ENCODE measurements at regions not wholly inside any gene's neighbourhood (a gene's known extent, or its start where the extent isn't known, plus 50 kb on each side); places are given as distances from the start of the nearest gene placed in this dataset.
A peak's percentile ranks its signal among the peaks of the same experiment; 100 is the strongest.
"Not testable (repeated sequence)": the region's sequence is repeated elsewhere in the genome, so short reads cannot be mapped to it uniquely, and the experiment has no call there.

GRCh38 chr2:78754930-78755329, 270.6 kb upstream of the REG3G start:
- no peak for DNase-seq

GRCh38 chr2:78757191-78757590, 268.3 kb upstream of the REG3G start:
- no peak for DNase-seq

DNA sequence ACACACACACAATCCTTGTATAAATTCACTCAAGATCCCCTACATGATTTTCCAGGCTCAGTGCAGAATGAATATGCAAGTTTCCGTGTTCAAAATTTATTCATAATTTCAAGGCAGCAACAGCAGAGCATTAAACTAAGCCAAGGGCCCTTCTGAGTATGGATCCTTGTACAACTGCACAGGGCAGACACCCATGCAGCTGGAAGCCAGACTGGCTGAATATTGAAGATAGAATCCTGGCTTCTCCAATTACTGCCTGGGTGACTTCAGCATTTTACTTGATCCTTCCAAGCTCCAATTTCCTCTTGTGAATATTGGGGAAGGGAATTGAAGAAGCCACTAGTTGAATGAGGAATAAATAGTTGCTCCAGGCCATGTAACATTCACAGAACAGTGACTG, 267.9 kb upstream of the REG3G start:
- DNase-seq: no peak

GRCh38 chr2:78758765-78759164, 266.7 kb upstream of the REG3G start:
- DNase-seq: not testable (repeated sequence)

DNA sequence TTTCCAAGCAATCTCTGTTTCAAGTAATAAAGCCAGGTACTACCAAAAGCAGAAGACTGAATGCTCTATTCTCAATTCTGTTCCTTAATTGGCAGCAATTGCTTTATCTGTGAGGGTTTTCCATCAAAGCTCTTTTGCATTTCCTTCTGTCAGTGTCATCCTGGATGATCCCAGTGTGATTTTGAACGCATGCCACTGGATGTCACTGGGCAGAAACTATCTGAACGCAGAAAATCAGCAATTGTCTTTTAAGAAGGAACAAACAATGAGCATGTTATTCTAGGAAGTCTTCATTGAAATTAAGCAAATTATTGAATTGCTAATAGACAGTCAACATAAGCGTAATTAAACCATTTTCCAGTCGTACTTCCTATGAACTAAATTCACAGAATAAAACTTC, 259.0 kb upstream of the REG3G start:
- DNase-seq: no peak

GRCh38 chr2:78768016-78768415, 257.5 kb upstream of the REG3G start:
- no peak for DNase-seq

- DNase-seq: no peak
Measured at GRCh38 chr2:78775291-78775690, 250.2 kb upstream of the REG3G start.

GRCh38 chr2:78778756-78779510, 246.6 kb upstream of the REG3G start:
- no peak for DNase-seq

DNA sequence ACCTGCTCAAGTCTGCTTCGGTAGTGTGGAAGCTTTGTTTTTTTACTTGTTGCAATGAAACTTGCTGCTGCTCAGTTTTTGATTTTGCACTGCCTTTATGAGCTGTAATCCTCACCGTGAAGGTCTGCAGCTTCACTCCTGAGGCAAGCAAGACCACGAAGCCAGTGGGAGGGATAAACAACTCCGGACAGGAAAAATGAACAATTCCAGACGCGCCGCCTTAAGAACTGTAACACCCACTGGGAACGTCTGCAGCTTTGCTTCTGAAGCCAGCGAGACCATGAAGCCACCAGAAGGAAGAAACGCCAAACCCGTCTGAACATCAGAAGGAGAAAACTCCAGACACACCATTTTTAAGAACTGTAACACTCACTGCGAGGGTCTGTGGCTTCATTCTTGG, 245.7 kb upstream of the REG3G start:
- peak in 2 of 3 experiments; percentile 57 to 77 for DNase-seq

GRCh38 chr2:78780256-78780655, 245.2 kb upstream of the REG3G start:
- DNase-seq: peak; percentile 3 to 79 (median 67)

GRCh38 chr2:78780864-78781583, 244.5 kb upstream of the REG3G start:
- no peak for DNase-seq

DNA sequence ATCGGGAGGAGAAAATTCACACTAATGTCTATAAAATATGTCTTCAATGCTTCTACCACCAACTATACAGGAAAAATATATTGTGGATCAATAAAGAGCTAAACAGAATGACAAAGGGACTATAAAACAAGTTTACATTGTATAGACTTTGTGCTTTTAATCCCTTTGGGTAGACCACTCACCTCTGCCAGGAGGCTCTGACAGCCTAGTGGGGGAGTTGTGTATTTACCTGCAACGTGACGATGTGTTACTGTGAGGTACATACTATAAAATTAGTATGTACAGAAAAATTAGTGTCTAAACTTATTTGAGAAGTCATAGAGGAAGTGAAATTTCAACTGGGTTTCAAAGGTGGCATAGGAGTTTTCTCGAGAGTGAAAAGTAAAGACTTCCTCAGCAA, 243.3 kb upstream of the REG3G start:
- no peak for DNase-seq

DNA sequence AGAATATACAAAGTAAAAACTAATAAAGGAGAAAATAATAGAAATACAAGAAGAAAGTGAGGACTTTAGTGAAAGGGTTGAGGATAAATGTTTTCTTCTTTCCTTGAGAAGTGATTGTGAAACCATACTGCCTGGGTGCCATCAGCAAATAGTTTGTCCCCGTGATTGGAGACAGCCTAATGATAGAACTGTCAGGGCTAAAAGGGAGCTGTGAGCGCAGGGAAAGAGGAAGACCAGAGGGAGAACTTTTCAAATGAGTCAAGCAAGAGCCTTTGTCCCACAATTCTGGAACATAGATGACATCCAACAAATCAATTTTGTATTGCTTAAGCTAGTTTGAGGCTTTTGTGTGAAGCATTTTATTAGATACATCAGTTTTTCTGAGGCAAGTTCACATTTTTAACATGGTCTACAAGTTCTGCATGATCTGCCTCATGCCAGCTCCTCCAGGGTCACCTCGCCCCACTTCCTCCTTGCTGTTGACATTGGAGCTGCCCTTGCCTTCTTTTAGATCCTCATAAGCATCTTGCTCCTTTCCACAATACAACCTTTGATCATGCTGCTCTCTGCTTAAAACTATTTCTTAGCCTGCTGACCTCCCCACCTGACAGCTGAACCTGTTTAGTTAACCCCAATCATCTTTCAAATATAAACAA, 213.4 kb upstream of the REG3G start:
- no peak for DNase-seq

DNA sequence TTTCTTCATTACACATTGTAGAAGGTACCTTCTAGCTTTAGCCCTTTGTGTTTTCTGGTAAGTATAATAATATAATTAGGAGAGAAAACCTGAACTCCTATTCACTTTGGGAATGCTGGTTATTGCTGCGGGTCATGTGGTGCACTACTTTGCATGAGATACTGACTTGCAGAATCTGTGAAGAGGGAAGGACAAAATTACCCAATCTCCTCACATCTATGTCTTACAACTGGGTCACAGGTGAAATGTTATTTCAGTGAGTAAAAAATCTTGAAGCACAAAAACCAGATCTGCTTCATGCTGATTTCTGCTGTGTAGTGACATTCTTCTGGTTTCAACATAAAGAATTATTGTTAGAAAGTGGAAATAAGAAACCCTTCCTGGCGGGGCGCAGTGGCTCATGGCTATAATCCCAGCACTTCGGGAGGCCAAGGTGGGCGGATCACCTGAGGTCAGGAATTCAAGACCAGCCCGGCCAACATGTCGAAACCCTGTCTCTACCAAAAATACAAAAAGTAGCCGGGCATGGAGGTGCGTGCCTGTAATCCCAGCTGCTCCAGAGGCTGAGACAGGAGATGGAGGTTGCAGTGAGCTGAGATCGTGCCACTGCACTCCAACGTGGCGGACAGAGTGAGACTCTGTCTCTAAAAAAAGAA, 211.0 kb upstream of the REG3G start:
- DNase-seq: no peak

DNA sequence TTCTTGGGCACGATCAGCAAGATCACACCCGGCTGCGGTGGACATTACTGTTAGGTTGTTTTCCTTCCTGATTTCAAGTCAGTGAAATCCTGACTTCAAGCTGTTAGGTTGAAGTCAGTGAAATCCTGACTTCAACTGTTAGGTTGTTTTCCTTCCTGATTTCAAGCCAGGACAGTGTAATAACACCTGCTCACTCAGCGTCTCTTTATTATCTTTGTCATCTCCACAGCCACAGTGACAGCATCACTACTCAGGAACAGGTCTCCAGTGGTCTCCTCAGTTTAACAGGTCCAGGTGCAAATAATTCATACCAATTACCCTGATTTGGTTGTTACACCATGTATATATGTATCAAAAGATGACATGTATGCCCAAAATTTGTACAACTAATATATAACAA, 208.1 kb upstream of the REG3G start:
- peak in 1 of 3 experiments; percentile 3 for DNase-seq

- DNase-seq: no peak
Measured at GRCh38 chr2:78832481-78832880, 193.0 kb upstream of the REG3G start.

DNA sequence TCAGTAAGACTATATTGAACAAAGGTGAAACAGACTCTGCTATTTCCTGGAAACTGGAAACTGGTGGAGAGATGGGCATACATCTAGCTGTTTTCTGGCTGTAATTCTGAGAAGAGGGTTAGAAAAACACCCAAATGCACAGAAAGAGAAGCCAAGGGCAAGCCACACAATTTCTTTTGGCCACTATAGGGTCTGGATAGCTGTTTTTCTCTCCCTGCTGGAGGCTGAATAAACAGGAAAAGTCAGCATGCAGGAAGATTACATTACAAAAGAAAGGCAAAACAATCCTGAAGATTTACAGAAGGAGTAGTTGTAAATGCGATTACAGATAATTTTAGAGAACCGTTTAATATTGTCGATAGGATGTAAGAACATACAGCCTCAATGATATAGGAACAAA, 186.2 kb upstream of the REG3G start:
- no peak for DNase-seq

DNA sequence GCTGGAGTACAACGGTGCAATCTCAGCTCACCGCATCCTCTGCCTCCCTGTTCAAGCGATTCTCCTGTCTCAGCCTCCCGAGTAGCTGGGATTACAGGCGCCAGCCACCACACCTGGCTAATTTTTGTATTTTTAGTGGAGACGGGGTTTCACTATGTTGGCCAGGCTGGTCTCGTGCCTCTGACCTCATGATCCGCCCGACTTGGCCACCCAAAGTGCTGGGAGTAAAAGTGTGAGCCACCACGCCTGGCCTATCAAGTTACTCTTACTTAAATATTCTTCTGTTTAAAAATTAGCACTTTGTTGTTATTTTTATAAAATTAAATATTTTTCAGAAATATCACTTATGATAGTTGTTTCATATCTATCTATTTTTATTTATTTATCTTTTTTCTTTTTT, 185.2 kb upstream of the REG3G start:
- not testable (repeated sequence) for DNase-seq

DNA sequence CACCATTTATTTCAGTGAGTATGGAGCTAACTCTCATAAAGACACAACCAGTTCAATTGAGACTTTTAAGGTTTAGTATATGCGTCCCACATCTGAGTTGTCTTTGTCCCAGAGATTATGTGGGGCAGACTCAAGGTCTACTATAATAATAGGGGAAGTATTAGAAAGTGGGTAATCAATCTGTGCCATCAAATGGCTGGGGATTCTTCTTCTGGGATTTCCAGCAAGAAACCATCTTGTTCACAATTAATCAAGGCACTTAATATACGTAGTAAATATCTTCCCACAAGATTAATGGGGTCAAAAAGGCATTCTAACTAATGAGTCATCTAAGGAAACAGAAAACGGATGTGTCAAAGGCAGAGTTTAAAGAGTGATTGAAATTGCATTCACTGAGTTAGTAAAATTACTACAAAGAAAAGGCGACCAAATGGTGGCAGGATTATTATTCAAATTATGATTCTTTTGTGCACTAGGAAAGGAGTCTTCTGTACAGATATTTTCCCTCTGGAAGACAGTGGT, 179.8 kb upstream of the REG3G start:
- DNase-seq: no peak

DNA sequence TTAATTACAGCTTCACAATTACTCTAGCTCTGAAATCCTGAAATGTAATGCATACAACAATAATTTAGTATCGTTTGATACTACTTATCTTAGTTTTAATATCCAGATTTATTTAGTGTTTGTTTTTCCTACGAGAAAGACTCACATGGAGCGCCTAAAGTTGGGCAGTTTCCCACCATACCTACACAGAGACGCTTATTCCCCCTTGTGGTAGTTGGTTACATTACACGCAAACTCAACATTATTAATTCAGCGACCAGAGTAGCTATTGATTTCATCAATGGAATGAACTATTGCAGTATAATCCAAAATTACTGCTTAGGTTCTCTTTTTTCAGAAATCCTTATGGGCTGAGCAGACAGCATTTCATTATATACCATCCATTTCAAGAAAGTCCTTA, 164.0 kb upstream of the REG3G start:
- peak in 2 of 3 experiments; percentile 6 to 14 for DNase-seq

- no peak for DNase-seq
Measured at GRCh38 chr2:78864205-78864604, 161.3 kb upstream of the REG3G start.

DNA sequence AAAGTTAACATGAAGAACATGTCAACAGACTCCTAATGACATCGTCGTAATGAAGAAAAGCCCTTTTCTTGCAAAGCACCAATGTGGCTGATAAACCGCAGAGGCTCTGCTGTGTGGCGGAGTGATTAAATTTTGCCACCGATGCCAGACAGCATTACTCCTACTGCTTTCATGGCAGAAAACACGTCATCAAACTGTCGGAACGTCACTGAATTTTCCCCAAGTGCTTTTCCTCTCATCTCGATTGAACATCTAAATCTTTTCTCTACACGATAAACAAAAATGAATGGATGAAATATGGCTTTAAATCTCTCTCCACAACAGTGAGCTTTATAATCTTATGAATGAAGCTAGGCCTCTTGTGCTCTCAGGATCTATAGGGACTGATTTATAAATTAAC, 159.8 kb upstream of the REG3G start:
- no peak for DNase-seq

DNA sequence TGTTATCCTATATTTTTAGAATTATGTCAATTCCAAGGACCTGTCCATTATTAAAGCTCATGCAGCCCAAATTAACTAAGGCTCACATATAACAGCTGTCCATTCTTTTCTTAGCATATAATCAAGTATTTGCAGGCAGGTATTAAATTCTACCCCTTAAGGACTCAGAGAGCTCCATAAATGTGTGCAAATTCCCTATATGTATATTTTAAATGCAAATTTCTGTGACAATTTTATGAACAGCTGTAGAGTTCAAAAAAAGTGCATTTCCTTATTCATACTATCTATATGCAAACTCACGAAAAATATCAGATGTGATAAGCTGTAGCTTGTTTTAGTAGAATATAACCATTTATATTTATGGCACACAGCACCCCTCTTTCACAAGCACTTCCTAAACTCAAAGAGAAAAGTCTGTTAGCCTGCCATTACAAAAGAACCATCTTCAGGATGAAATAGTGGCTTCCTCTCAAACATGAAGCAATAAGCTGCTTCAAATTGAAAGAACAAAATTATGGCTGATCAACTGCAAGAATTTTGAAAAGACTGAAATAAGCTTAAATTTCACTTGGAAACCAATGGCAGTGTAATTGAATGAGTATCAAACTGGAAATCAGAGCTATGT, 155.0 kb upstream of the REG3G start:
- no peak for DNase-seq

Measured in NCI-H1417 (cell line).